Bronchial epithelial cell (primary cell): ENCODE measurements at regions not wholly inside any gene's neighbourhood (a gene's known extent, or its start where the extent isn't known, plus 50 kb on each side); places are given as distances from the start of the nearest gene placed in this dataset.

Experiments used
- DNase-seq: peaks from one replicate; pipeline ENCODE4 v3.0.0-alpha.2; 2010; ENCODE audit warnings: low read depth
- FAIRE-seq: peaks from 2 replicates; lab custom pipeline; 2011; peaks lifted over from hg19 to GRCh38; lab: Jason Lieb, UNC
- H3K27me3 ChIP-seq: 2 replicates; pipeline ENCODE4 v1.5.1; 2011; ENCODE audit warnings: low read length; ENCODE audit not compliant: control insufficient read depth, insufficient read depth
- H3K36me3 ChIP-seq: 2 replicates; pipeline ENCODE4 v1.5.1; 2011; ENCODE audit warnings: low read length; ENCODE audit not compliant: control insufficient read depth, insufficient read depth
- H3K4me3 ChIP-seq: 2 replicates; pipeline ENCODE4 v1.5.1; 2011; ENCODE audit warnings: mild to moderate bottlenecking, low read depth, low read length, control low read depth
- CTCF ChIP-seq: IDR thresholded peaks from 2 replicates; pipeline ENCODE4 v1.5.1; 2011; ENCODE audit warnings: mild to moderate bottlenecking, moderate library complexity, low read length, control low read depth, inconsistent platforms; ENCODE audit not compliant: insufficient read depth, severe bottlenecking

- FAIRE-seq, result peak; percentile 47
- no peak for DNase-seq
- no peak for TF ChIP-seq CTCF
- Histone ChIP-seq H3K27me3 (no peaks in the 10 kb centered on the region), H3K36me3 (no peaks in the 10 kb centered on the region), H3K4me3 (no peak overlapping the region)
These were observed 749.9 kb upstream of the HS6ST1 start for GRCh38 chr2:129068543-129068942.

- Histone ChIP-seq H3K36me3 (no peaks in the 10 kb centered on the region), H3K4me3 (no peak overlapping the region), H3K27me3 (no peaks in the 10 kb centered on the region)
- no peak for TF ChIP-seq CTCF
- DNase-seq (no peak), FAIRE-seq (no peak)
These were observed 751.4 kb upstream of the HS6ST1 start for GRCh38 chr2:129069875-129070594.

GRCh38 chr2:129070663-129071062 lies 752.0 kb upstream of the HS6ST1 start:
- Histone ChIP-seq H3K36me3 (no peaks in the 10 kb centered on the region), H3K27me3 (no peaks in the 10 kb centered on the region), H3K4me3 (no peak overlapping the region)
- DNase-seq, result no peak
- TF ChIP-seq CTCF, result no peak
- no peak for FAIRE-seq

GRCh38 chr2:129071531-129071930 lies 752.9 kb upstream of the HS6ST1 start:
- Histone ChIP-seq H3K27me3 (no peaks in the 10 kb centered on the region), H3K36me3 (no peaks in the 10 kb centered on the region), H3K4me3 (no peak overlapping the region)
- FAIRE-seq, result no peak
- DNase-seq, result no peak
- TF ChIP-seq CTCF, result no peak

- TF ChIP-seq CTCF, result no peak
- H3K4me3 ChIP-seq, result no peak overlapping the region
- H3K27me3 ChIP-seq, result no peaks in the 10 kb centered on the region
- DNase-seq, result peak; percentile 65
- H3K36me3 ChIP-seq, result no peaks in the 10 kb centered on the region
- FAIRE-seq, result no peak
These were observed 755.7 kb upstream of the HS6ST1 start for GRCh38 chr2:129074298-129074920.

- TF ChIP-seq CTCF, result peak; percentile 5
- DNase-seq, result peak; percentile 95
- Histone ChIP-seq H3K36me3 (no peaks in the 10 kb centered on the region), H3K4me3 (no peak overlapping the region), H3K27me3 (no peaks in the 10 kb centered on the region)
- peak; percentile 85 for FAIRE-seq
These were observed 759.9 kb upstream of the HS6ST1 start for GRCh38 chr2:129078548-129078947.
